GM21737 (cell line): ENCODE measurements at regions not wholly inside any gene's neighbourhood (a gene's known extent, or its start where the extent isn't known, plus 50 kb on each side); places are given as distances from the start of the nearest gene placed in this dataset.
"Not testable (repeated sequence)": the region's sequence is repeated elsewhere in the genome, so short reads cannot be mapped to it uniquely, and the experiment has no call there.

Source experiments
- ATAC-seq: cut with Tn5 transposase; IDR thresholded peaks from one replicate; pipeline ENCODE4 v1.9.1; 2021; ENCODE audit warnings: mild to moderate bottlenecking, moderate library complexity; ENCODE audit not compliant: unreplicated experiment

- no peak for ATAC-seq
Observed at GRCh38 chr9:81371824-81372223, 317.5 kb downstream of the TLE1 start.

- no peak for ATAC-seq
Observed at GRCh38 chr9:81370650-81371049, 318.7 kb downstream of the TLE1 start.

GRCh38 chr9:81370096-81370495 is 319.3 kb downstream of the TLE1 start:
- no peak for ATAC-seq

- no peak for ATAC-seq
Observed at GRCh38 chr9:81369121-81369520, 320.2 kb downstream of the TLE1 start.

GRCh38 chr9:81363916-81364480 is 325.3 kb downstream of the TLE1 start:
- ATAC-seq: no peak

- ATAC-seq: no peak
Observed at GRCh38 chr9:81361296-81361695, 328.1 kb downstream of the TLE1 start.

GRCh38 chr9:81351166-81351565 is 338.2 kb downstream of the TLE1 start:
- no peak for ATAC-seq

GRCh38 chr9:81344366-81344765 is 345.0 kb downstream of the TLE1 start:
- ATAC-seq: no peak

- no peak for ATAC-seq
Observed at GRCh38 chr9:81335879-81336421, 353.4 kb downstream of the TLE1 start.

GRCh38 chr9:81321551-81321950 is 367.8 kb downstream of the TLE1 start:
- no peak for ATAC-seq

GRCh38 chr9:81320909-81321482 is 368.4 kb downstream of the TLE1 start:
- no peak for ATAC-seq

- no peak for ATAC-seq
Observed at GRCh38 chr9:81318571-81318970, 370.8 kb downstream of the TLE1 start.

- ATAC-seq: no peak
Observed at GRCh38 chr9:81317939-81318338, 371.4 kb downstream of the TLE1 start.

GRCh38 chr9:81317223-81317622 is 372.1 kb downstream of the TLE1 start:
- no peak for ATAC-seq

GRCh38 chr9:81314490-81314889 is 374.9 kb downstream of the TLE1 start:
- ATAC-seq: no peak

GRCh38 chr9:81313877-81314276 is 375.5 kb downstream of the TLE1 start:
- no peak for ATAC-seq

- no peak for ATAC-seq
Observed at GRCh38 chr9:81312346-81312745, 377.0 kb downstream of the TLE1 start.

GRCh38 chr9:81308404-81308803 is 380.9 kb downstream of the TLE1 start:
- no peak for ATAC-seq

GRCh38 chr9:81307791-81308190 is 381.6 kb downstream of the TLE1 start:
- ATAC-seq: not testable (repeated sequence)

GRCh38 chr9:81305561-81306182 is 383.7 kb downstream of the TLE1 start:
- ATAC-seq: no peak

GRCh38 chr9:81303658-81304057 is 385.7 kb downstream of the TLE1 start:
- no peak for ATAC-seq

- ATAC-seq: no peak
Observed at GRCh38 chr9:81293651-81294050, 395.7 kb downstream of the TLE1 start.
